HG02884 (cell line): ENCODE measurements at regions not wholly inside any gene's neighbourhood (a gene's known extent, or its start where the extent isn't known, plus 50 kb on each side); places are given as distances from the start of the nearest gene placed in this dataset.
"Not testable (repeated sequence)": the region's sequence is repeated elsewhere in the genome, so short reads cannot be mapped to it uniquely, and the experiment has no call there.

ENCODE experiments used
- ATAC-seq: cut with Tn5 transposase; IDR thresholded peaks from one replicate; pipeline ENCODE4 v1.9.1; 2021; ENCODE audit warnings: mild to moderate bottlenecking, moderate library complexity; ENCODE audit not compliant: unreplicated experiment

GRCh38 chr9:85792057-85792456 lies 50.3 kb upstream of the AGTPBP1 start:
- not testable (repeated sequence) for ATAC-seq

GRCh38 chr9:85802978-85803695 lies 61.4 kb upstream of the AGTPBP1 start:
- not testable (repeated sequence) for ATAC-seq

- ATAC-seq: not testable (repeated sequence)
These were observed 63.0 kb upstream of the AGTPBP1 start for GRCh38 chr9:85804847-85805133.

- peak; percentile 72 for ATAC-seq
These were observed 63.6 kb upstream of the AGTPBP1 start for GRCh38 chr9:85805134-85806005.

- not testable (repeated sequence) for ATAC-seq
These were observed 66.6 kb upstream of the AGTPBP1 start for GRCh38 chr9:85808329-85808728.

GRCh38 chr9:85813388-85813787 lies 71.6 kb upstream of the AGTPBP1 start:
- not testable (repeated sequence) for ATAC-seq

GRCh38 chr9:85814800-85815199 lies 73.0 kb upstream of the AGTPBP1 start:
- ATAC-seq: not testable (repeated sequence)

DNA sequence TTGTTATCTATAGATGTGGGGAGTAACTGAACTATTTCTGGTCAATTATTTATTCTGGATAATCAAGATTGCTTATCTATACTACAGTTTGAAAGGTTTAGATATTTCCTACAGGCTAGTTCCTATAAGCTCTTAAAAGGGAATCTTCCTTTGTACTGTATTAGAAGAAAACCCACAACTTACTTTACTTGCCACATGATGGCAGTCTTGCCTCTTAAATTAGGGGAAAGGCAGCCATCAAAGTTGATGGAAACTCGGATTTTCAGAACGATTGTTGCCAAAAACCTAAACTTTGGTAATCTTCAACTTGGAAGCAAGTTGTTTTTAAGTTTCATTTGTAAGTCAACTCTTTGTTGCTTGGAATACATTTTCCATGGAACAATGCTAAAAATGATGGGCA lies 77.2 kb upstream of the AGTPBP1 start:
- not testable (repeated sequence) for ATAC-seq

DNA sequence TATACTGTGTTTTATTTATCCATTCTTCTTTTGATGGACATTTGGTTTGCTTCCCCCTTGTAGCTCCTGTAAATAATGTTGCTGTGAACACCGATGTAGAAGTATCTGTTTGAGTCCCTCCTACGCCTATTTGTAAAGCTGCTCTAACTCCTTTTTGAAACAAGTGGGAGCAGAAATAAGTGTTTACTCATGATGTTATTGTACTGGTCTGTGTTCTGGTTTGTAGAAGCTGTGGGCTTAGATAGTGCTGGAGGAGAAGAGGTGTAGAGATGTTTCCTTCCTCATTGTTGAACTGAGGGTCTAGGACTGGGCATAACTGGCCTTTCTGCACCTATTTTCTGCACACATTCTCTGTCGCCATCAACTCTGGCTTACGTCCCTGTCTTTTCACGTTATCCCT lies 78.8 kb upstream of the AGTPBP1 start:
- ATAC-seq: not testable (repeated sequence)

- ATAC-seq: not testable (repeated sequence)
These were observed 83.2 kb upstream of the AGTPBP1 start for GRCh38 chr9:85824949-85825348.

DNA sequence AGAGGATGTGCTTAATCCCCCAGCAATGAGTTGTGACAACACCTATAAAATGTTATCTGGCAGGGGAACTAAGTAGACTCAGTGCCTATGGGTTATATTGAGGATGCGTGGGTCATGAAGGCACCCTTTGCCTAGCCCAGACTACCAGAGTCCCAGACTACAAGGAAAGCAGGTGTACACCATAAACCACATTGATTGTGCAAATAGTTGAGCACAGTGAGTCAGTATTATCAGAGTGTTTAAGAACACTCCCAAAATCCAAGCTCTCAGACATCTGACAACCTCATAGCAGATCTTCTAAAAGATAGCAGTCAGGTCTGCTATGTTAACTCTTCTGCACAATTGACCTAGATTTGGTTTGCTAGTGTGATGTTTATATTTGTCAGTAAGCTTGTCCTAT lies 92.8 kb upstream of the AGTPBP1 start:
- ATAC-seq: not testable (repeated sequence)

GRCh38 chr9:85843949-85844348 lies 97.0 kb upstream of the NAA35 start:
- not testable (repeated sequence) for ATAC-seq

DNA sequence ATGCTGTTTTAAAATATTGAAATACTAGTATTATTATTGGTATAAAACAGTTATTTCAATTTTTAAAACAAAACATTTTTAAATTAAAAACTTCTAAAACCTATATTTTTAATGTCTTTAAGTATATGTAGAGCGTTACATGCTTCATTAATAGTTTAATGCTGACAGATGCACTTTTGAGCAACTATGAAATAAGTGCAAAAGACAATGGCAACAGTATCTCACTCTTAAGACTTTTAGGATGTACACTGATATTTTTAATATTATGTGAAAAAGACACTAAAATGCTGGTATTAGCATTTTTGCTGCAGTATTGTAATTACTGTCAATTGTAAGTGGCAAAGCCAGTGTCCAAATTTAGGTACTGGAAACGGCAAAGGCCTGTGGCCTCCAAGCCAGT lies 93.2 kb upstream of the NAA35 start:
- not testable (repeated sequence) for ATAC-seq

DNA sequence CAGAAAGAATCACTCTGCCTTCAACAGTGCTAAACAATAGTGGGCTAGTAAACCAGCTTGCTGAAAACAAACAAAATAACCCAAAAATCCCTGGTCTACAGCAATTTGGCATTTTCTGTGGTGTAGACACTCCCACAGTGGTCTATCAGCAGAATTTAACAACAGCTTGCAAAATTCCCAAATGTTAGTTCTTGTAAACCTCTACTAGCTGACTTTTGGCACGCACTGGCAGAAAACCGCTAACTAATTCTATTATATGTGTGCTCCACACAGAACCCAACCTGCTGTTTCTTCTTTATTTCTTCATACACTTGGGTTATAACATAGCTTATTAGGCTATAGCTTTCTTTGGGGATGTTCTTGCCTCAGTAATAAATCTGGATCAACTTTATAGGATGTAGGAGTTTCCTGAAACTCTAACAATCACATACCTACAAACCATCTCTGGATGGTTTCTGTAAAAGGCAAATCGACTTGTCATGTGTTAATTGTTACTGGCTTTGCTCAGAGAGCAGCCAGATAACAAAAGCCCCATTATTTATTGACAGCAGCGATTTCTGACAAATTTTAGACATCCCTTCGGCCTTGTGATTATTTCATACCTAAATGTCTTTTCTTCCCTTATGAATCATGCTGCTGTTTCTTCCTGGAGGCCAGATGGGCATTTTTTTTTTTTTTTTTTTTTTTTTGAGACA lies 82.7 kb upstream of the NAA35 start:
- no peak for ATAC-seq

DNA sequence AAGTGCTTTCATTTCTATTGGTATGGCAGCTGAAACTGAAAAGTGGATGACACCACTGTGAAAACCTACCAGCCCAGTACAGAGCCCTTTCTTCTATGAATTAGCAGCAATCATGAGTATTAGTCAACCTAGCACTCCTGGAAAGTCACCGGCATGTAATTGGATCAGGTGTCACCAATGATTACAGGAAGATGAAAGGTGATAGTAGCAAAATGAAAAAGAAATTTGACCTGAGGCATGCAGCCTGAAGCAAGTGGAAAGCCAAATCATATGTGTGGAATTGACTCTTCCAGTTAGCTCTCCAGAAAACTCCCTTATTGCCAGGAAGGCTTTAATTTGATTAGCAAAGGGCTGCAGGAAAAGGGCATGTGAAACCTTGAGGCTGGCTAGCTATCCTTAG lies 81.2 kb upstream of the NAA35 start:
- ATAC-seq: no peak

DNA sequence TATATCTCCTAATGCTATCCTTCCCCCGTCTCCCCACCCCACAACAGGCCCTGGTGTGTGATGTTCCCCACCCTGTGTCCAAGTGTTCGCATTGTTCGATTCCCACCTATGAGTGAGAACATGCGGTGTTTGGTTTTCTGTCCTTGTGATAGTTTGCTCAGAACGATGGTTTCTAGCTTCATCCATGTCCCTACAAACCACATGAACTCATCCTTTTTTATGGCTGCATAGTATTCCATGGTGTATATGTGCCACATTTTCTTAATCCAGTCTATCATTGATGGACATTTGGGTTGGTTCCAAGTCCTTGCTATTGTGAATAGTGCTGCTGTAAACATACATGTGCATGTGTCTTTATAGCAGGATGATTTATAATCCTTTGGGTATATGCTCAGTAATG lies 79.1 kb upstream of the NAA35 start:
- ATAC-seq: not testable (repeated sequence)

- ATAC-seq: no peak
These were observed 77.1 kb upstream of the NAA35 start for GRCh38 chr9:85863875-85864274.

DNA sequence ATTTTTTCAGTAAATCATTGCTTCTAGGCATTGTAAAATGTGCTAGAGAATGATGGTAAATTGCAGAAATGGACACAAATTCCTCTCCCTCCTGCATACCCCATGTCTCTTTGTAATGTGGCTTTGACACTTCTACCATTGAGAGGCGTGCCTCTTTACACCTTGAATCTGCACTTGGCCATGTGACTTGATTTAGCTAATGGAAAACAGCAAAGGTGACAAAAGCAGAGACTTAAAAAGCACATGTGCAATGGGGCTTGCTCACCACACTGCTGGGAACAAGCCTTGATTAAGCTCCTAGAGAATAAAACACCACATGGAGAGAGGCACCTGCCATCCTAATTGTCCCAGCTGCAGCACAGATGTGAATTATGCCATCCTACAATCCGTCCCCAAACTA lies 69.9 kb upstream of the NAA35 start:
- ATAC-seq: no peak

DNA sequence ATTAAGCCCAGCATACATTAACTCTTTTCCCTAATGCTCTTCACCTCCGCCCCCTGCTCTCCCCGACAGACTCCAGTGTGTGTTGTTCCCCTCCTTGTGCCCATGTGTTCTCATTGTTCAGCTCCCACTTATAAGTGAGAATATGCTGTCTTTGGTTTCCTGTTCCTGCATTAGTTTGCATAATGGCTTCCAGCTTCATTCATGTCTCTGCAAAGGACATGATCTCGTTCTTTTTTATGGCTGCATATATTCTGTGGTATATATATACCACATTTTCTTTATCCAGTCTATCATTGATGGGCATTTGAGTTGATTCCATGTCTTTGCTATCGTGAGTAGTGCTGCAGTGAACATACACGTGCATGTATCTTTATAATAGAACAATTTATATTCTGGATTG lies 69.3 kb upstream of the NAA35 start:
- not testable (repeated sequence) for ATAC-seq

GRCh38 chr9:85872463-85872862 lies 68.5 kb upstream of the NAA35 start:
- no peak for ATAC-seq

- no peak for ATAC-seq
These were observed 64.3 kb upstream of the NAA35 start for GRCh38 chr9:85876628-85877027.
